A549 (cell line): ENCODE measurements at regions not wholly inside any gene's neighbourhood (a gene's known extent, or its start where the extent isn't known, plus 50 kb on each side); places are given as distances from the start of the nearest gene placed in this dataset.

Experiments used
- ATAC-seq, 2 experiments: fragments of 200-7000 bp in 1 of 2; fragments of >200 bp in 1 of 2; cut with Nextera tagmentation in 1 of 2; cut with Tn5 transposase in 1 of 2; 3 replicates each; pipeline versions ENCODE4 v1.8.0 to v1.9.1; 2018 to 2020; ENCODE audit warnings: mild to moderate bottlenecking in 1 of 2, moderate library complexity in 1 of 2
- CTCF ChIA-PET: fragments of 300-600 bp; sonication (Branson Sonifier 250); formaldehyde crosslinking; extraction: SDS; loops from one replicate; lab custom pipeline; 2021; ENCODE audit warnings: antibody characterized with exemption, inconsistent platforms; lab: Yijun Ruan, JAX
- POLR2A ChIA-PET: fragments of 350-600 bp; formaldehyde crosslinking; extraction: SDS; loops from one replicate; lab custom pipeline; 2021; ENCODE audit warnings: antibody characterized with exemption, inconsistent platforms; lab: Yijun Ruan, JAX
- DNase-seq, 2 experiments: peaks; one replicate each; pipeline versions ENCODE4 v3.0.0 to v3.0.0-alpha.2; 2011 to 2016; ENCODE audit warnings: low read depth in 1 of 2, low spot score in 1 of 2
- FAIRE-seq: peaks from 2 replicates; lab custom pipeline; 2011; peaks lifted over from hg19 to GRCh38; lab: Jason Lieb, UNC
- H3K27ac ChIP-seq, 2 experiments: fragments of >200 bp; sonication (Bioruptor Twin); formaldehyde crosslinking; 3 replicates each; pipeline ENCODE4 v1.5.1; 2016 to 2017
- H3K4me1 ChIP-seq: fragments of >200 bp; sonication (Bioruptor Twin); formaldehyde crosslinking; 3 replicates; pipeline ENCODE4 v1.6.1; 2016
- H3K4me2 ChIP-seq: fragments of >200 bp; sonication (Bioruptor Twin); formaldehyde crosslinking; 3 replicates; pipeline ENCODE4 v1.6.1; 2016
- H3K4me3 ChIP-seq: fragments of >200 bp; sonication (Bioruptor Twin); formaldehyde crosslinking; 3 replicates; pipeline ENCODE4 v1.5.1; 2016
- H3K9me3 ChIP-seq: fragments of >200 bp; sonication (Bioruptor Twin); formaldehyde crosslinking; 3 replicates; pipeline ENCODE4 v1.6.1; 2016
- CBX2 ChIP-seq: fragments of 200-600 bp; sonication (generic); IDR thresholded peaks from 2 replicates; pipeline ENCODE4 v1.6.1; 2016; ENCODE audit warnings: low read depth, mild to moderate bottlenecking, borderline replicate concordance
- CBX8 ChIP-seq: fragments of 200-600 bp; sonication (generic); IDR thresholded peaks from 2 replicates; pipeline ENCODE4 v1.6.1; 2016
- CHD2 ChIP-seq: fragments of 150-350 bp; IDR thresholded peaks from 2 replicates; pipeline ENCODE4 v1.6.1; 2014; ENCODE audit warnings: low read length; ENCODE audit not compliant: partially characterized antibody
- EHF ChIP-seq: fragments of 250-450 bp; sonication (Bioruptor Pico); IDR thresholded peaks from 2 replicates; pipeline ENCODE4 v1.5.0; 2020; ENCODE audit warnings: mild to moderate bottlenecking
- EHMT2 ChIP-seq: fragments of 200-600 bp; sonication (generic); IDR thresholded peaks from 2 replicates; pipeline ENCODE4 v1.6.1; 2016; ENCODE audit warnings: antibody characterized with exemption, low read depth, mild to moderate bottlenecking, moderate library complexity
- EP300 ChIP-seq, 2 experiments: fragments of >200 bp; sonication (Bioruptor Twin); formaldehyde crosslinking; IDR thresholded peaks; 2 replicates in 1 of 2; 3 replicates in 1 of 2; pipeline ENCODE4 v1.6.1; 2016 to 2017
- FOSB ChIP-seq: fragments of 250-450 bp; sonication (Bioruptor Pico); IDR thresholded peaks from 2 replicates; pipeline ENCODE4 v1.5.0; 2020; ENCODE audit warnings: mild to moderate bottlenecking, moderate library complexity
- FOXS1 ChIP-seq: fragments of 250-450 bp; sonication (Bioruptor Pico); IDR thresholded peaks from 2 replicates; pipeline ENCODE4 v1.5.0; 2020; ENCODE audit warnings: mild to moderate bottlenecking, moderate library complexity
- GATA3 ChIP-seq: IDR thresholded peaks from 2 replicates; pipeline ENCODE4 v1.6.1; 2012; ENCODE audit warnings: borderline replicate concordance
- HDAC2 ChIP-seq: fragments of 200-600 bp; sonication (generic); IDR thresholded peaks from 2 replicates; pipeline ENCODE4 v1.6.1; 2016
- HEYL ChIP-seq: fragments of 250-450 bp; sonication (Bioruptor Pico); IDR thresholded peaks from 2 replicates; pipeline ENCODE4 v1.8.0; 2021; ENCODE audit warnings: mild to moderate bottlenecking, moderate library complexity
- HOXA7 ChIP-seq: fragments of 250-450 bp; sonication (Bioruptor Pico); IDR thresholded peaks from 2 replicates; pipeline ENCODE4 v1.5.0; 2020; ENCODE audit warnings: mild to moderate bottlenecking, moderate library complexity
- JUNB ChIP-seq: fragments of >200 bp; sonication (Bioruptor Twin); formaldehyde crosslinking; IDR thresholded peaks from 2 replicates; pipeline ENCODE4 v1.6.1; 2016
- KDM1A ChIP-seq: fragments of 200-600 bp; sonication (generic); IDR thresholded peaks from 2 replicates; pipeline ENCODE4 v1.6.1; 2016; ENCODE audit warnings: low read depth, mild to moderate bottlenecking
- KDM5A ChIP-seq: fragments of 200-600 bp; sonication (generic); IDR thresholded peaks from 2 replicates; pipeline ENCODE4 v1.6.1; 2016; ENCODE audit warnings: antibody characterized with exemption, mild to moderate bottlenecking
- MAX ChIP-seq: IDR thresholded peaks from 2 replicates; pipeline ENCODE4 v1.6.1; 2012
- MYC ChIP-seq: IDR thresholded peaks from 2 replicates; pipeline ENCODE4 v1.6.1; 2012; ENCODE audit warnings: mild to moderate bottlenecking, inconsistent platforms, low read length, improper control_type of control experiment, borderline replicate concordance
- NFE2L2 ChIP-seq: fragments of 150-350 bp; conservative IDR thresholded peaks from 2 replicates; pipeline ENCODE4 v1.6.1; 2014; ENCODE audit warnings: low read length
- NPAS2 ChIP-seq: fragments of 250-450 bp; sonication (Bioruptor Pico); IDR thresholded peaks from 2 replicates; pipeline ENCODE4 v1.8.0; 2022; ENCODE audit warnings: mild to moderate bottlenecking, moderate library complexity, borderline replicate concordance
- POLR2A ChIP-seq: IDR thresholded peaks from 2 replicates; pipeline ENCODE4 v1.6.1; 2012; ENCODE audit warnings: mild to moderate bottlenecking, low read length
- RCOR1 ChIP-seq: fragments of 150-350 bp; IDR thresholded peaks from 2 replicates; pipeline ENCODE4 v1.6.1; 2014; ENCODE audit warnings: antibody characterized with exemption, low read length, low read depth
- RNF2 ChIP-seq: fragments of 200-600 bp; sonication (generic); IDR thresholded peaks from 2 replicates; pipeline ENCODE4 v1.6.1; 2016; ENCODE audit warnings: low read depth, mild to moderate bottlenecking, antibody characterized with exemption, moderate library complexity, borderline replicate concordance
- TP53 ChIP-seq: fragments of 250-450 bp; sonication (Bioruptor Pico); IDR thresholded peaks from 2 replicates; pipeline ENCODE4 v1.5.0; 2021; ENCODE audit warnings: mild to moderate bottlenecking, moderate library complexity
- USF2 ChIP-seq: fragments of 450-650 bp; IDR thresholded peaks from 2 replicates; pipeline ENCODE4 v1.6.1; 2014; ENCODE audit warnings: antibody characterized with exemption
- WGBS: methylation state at CpG from one replicate; pipeline ENCODE4 v1.1.6; 2017; ENCODE audit errors: missing lambda C conversion rate; 5-methylcytosine and 5-hydroxymethylcytosine counted together
- TF ChIP-seq, protein P1 (sequence below): fragments of 200-600 bp; sonication (generic); IDR thresholded peaks from 2 replicates; pipeline ENCODE4 v1.6.1; 2016; ENCODE audit warnings: antibody characterized with exemption, mild to moderate bottlenecking, moderate library complexity
- TF ChIP-seq, protein P2 (sequence below): IDR thresholded peaks from 2 replicates; pipeline ENCODE4 v1.6.1; 2012

DNA sequence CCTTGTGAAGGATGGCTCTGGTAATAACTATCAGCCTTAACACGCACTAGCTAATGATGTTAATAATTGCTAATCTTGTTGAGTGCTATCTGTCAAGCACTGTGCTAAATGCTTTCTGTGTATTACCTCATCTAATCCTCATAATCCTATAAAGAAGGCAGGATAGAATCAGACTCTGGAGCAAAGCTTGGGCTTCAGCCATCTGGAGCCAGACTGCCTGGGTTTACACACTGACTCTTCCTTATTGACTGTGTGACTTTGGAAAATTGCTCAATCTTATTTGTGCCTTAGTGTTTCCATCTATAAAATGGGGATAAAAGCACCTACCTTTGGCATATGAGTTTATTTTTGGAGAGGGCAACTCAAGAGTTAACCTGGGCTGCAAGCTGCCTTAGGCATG, 216.1 kb downstream of the NUF2 start (continued):
- TF ChIP-seq, protein P1, sequence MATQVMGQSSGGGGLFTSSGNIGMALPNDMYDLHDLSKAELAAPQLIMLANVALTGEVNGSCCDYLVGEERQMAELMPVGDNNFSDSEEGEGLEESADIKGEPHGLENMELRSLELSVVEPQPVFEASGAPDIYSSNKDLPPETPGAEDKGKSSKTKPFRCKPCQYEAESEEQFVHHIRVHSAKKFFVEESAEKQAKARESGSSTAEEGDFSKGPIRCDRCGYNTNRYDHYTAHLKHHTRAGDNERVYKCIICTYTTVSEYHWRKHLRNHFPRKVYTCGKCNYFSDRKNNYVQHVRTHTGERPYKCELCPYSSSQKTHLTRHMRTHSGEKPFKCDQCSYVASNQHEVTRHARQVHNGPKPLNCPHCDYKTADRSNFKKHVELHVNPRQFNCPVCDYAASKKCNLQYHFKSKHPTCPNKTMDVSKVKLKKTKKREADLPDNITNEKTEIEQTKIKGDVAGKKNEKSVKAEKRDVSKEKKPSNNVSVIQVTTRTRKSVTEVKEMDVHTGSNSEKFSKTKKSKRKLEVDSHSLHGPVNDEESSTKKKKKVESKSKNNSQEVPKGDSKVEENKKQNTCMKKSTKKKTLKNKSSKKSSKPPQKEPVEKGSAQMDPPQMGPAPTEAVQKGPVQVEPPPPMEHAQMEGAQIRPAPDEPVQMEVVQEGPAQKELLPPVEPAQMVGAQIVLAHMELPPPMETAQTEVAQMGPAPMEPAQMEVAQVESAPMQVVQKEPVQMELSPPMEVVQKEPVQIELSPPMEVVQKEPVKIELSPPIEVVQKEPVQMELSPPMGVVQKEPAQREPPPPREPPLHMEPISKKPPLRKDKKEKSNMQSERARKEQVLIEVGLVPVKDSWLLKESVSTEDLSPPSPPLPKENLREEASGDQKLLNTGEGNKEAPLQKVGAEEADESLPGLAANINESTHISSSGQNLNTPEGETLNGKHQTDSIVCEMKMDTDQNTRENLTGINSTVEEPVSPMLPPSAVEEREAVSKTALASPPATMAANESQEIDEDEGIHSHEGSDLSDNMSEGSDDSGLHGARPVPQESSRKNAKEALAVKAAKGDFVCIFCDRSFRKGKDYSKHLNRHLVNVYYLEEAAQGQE, result no peak
- TF ChIP-seq FOSB (CRISPR knock-in tag), result no peak
- TF ChIP-seq EHMT2, result no peak
- no peak for TF ChIP-seq CBX2
- TF ChIP-seq POLR2A, result no peak
- TF ChIP-seq HDAC2, result no peak
- TF ChIP-seq NFE2L2, result no peak
- TF ChIP-seq RNF2, result no peak
- TF ChIP-seq EHF (CRISPR knock-in tag), result no peak
- TF ChIP-seq MYC, result no peak
- TF ChIP-seq RCOR1, result no peak

GRCh38 chr1:163538667-163539066, 216.9 kb downstream of the NUF2 start:
- no peak for TF ChIP-seq HEYL (CRISPR knock-in tag)
- TF ChIP-seq TP53 (CRISPR knock-in tag), result no peak
- no peak for TF ChIP-seq FOXS1
- no peak for DNase-seq
- CTCF ChIA-PET, result interaction anchor here (1.0 to 2.3 kb wide), 3 partner anchors 10 to 1535 kb away, joined by 3 to 10 read pairs (median 4); no protein-coding TSS in a partner anchor
- 27% methylated on average over 4 of the region's 4 CpGs for WGBS
- Histone ChIP-seq H3K4me2 (no peak overlapping the region), H3K9me3 (no peaks in the 10 kb centered on the region), H3K4me1 (no peaks in the 10 kb centered on the region), H3K4me3 (no peak overlapping the region), H3K27ac (no peak overlapping the region)
- POLR2A ChIA-PET, result no interaction called here
- no peak for FAIRE-seq
- ATAC-seq, result no peak

GRCh38 chr1:163540727-163541126, 219.0 kb downstream of the NUF2 start:
- ATAC-seq (no peak), FAIRE-seq (no peak), DNase-seq (no peak)
- Histone ChIP-seq H3K27ac (no peak overlapping the region), H3K4me1 (no peaks in the 10 kb centered on the region), H3K9me3 (no peaks in the 10 kb centered on the region), H3K4me2 (no peak overlapping the region), H3K4me3 (no peak overlapping the region)
- WGBS, result 18% methylated on average over 2 of the region's 2 CpGs
- TF ChIP-seq USF2, result no peak
- no peak for TF ChIP-seq EHMT2
- no peak for TF ChIP-seq RNF2
- no peak for TF ChIP-seq POLR2A
- no peak for TF ChIP-seq CHD2
- no peak for TF ChIP-seq MAX
- TF ChIP-seq, protein P1, result no peak
- no peak for TF ChIP-seq NPAS2 (CRISPR knock-in tag)
- TF ChIP-seq CBX8, result no peak
- no peak for TF ChIP-seq FOXS1
- TF ChIP-seq GATA3, result no peak
- TF ChIP-seq KDM5A, result no peak
- no peak for TF ChIP-seq HDAC2
- no peak for TF ChIP-seq MYC
- no peak for TF ChIP-seq TP53 (CRISPR knock-in tag)
- no peak for TF ChIP-seq JUNB
- TF ChIP-seq, protein P2, sequence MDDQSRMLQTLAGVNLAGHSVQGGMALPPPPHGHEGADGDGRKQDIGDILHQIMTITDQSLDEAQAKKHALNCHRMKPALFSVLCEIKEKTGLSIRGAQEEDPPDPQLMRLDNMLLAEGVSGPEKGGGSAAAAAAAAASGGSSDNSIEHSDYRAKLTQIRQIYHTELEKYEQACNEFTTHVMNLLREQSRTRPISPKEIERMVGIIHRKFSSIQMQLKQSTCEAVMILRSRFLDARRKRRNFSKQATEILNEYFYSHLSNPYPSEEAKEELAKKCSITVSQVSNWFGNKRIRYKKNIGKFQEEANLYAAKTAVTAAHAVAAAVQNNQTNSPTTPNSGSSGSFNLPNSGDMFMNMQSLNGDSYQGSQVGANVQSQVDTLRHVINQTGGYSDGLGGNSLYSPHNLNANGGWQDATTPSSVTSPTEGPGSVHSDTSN, result no peak
- no peak for TF ChIP-seq EP300 (IDR thresholded peaks at IDR 0.05)
- TF ChIP-seq HOXA7 (CRISPR knock-in tag), result no peak
- TF ChIP-seq KDM1A, result no peak
- POLR2A ChIA-PET, result no interaction called here
- CTCF ChIA-PET, result no interaction called here
